ENCODE measurements at regions not wholly inside any gene's neighbourhood (a gene's known extent, or its start where the extent isn't known, plus 50 kb on each side); places are given as distances from the start of the nearest gene placed in this dataset.

- no peak for DNase-seq
These were observed 594.3 kb upstream of the KLF4 start for GRCh38 chr9:108083796-108084352.

GRCh38 chr9:108083160-108083750 lies 593.7 kb upstream of the KLF4 start:
- no peak for DNase-seq

GRCh38 chr9:108081112-108081511 lies 591.5 kb upstream of the KLF4 start:
- DNase-seq: no peak

- no peak for DNase-seq
These were observed 590.7 kb upstream of the KLF4 start for GRCh38 chr9:108080285-108080684.

GRCh38 chr9:108078811-108079210 lies 589.2 kb upstream of the KLF4 start:
- peak; percentile 10 to 14 for DNase-seq

GRCh38 chr9:108078375-108078774 lies 588.8 kb upstream of the KLF4 start:
- no peak for DNase-seq

- DNase-seq: no peak
These were observed 588.0 kb upstream of the KLF4 start for GRCh38 chr9:108077556-108077955.

- no peak for DNase-seq
These were observed 585.3 kb upstream of the KLF4 start for GRCh38 chr9:108074900-108075299.

- no peak for DNase-seq
These were observed 584.3 kb upstream of the KLF4 start for GRCh38 chr9:108073823-108074222.

- DNase-seq: no peak
These were observed 583.2 kb upstream of the KLF4 start for GRCh38 chr9:108072740-108073139.

GRCh38 chr9:108070861-108071260 lies 581.3 kb upstream of the KLF4 start:
- no peak for DNase-seq

- no peak for DNase-seq
These were observed 580.4 kb upstream of the KLF4 start for GRCh38 chr9:108069991-108070390.

- no peak for DNase-seq
These were observed 573.1 kb upstream of the KLF4 start for GRCh38 chr9:108062680-108063079.

GRCh38 chr9:108060175-108060574 lies 570.6 kb upstream of the KLF4 start:
- DNase-seq: no peak

GRCh38 chr9:108058135-108058814 lies 568.7 kb upstream of the KLF4 start:
- DNase-seq: no peak

GRCh38 chr9:108057421-108058134 lies 568.0 kb upstream of the KLF4 start:
- DNase-seq: peak in 1 of 2 experiments; percentile 14

GRCh38 chr9:108056805-108057386 lies 567.3 kb upstream of the KLF4 start:
- no peak for DNase-seq

GRCh38 chr9:108056084-108056804 lies 566.7 kb upstream of the KLF4 start:
- DNase-seq: peak in 1 of 2 experiments; percentile 4

- no peak for DNase-seq
These were observed 564.6 kb upstream of the KLF4 start for GRCh38 chr9:108054131-108054630.

GRCh38 chr9:108053555-108054061 lies 564.0 kb upstream of the KLF4 start:
- no peak for DNase-seq

GRCh38 chr9:108052431-108053080 lies 563.0 kb upstream of the KLF4 start:
- no peak for DNase-seq

GRCh38 chr9:108050894-108051293 lies 561.3 kb upstream of the KLF4 start:
- no peak for DNase-seq

Measured in Kasumi-1 (cell line).